HG03045 (cell line): ENCODE measurements at regions not wholly inside any gene's neighbourhood (a gene's known extent, or its start where the extent isn't known, plus 50 kb on each side); places are given as distances from the start of the nearest gene placed in this dataset.

ENCODE experiments used
- ATAC-seq: cut with Tn5 transposase; IDR thresholded peaks from one replicate; pipeline ENCODE4 v1.9.1; 2021; ENCODE audit warnings: mild to moderate bottlenecking, moderate library complexity; ENCODE audit not compliant: unreplicated experiment

DNA sequence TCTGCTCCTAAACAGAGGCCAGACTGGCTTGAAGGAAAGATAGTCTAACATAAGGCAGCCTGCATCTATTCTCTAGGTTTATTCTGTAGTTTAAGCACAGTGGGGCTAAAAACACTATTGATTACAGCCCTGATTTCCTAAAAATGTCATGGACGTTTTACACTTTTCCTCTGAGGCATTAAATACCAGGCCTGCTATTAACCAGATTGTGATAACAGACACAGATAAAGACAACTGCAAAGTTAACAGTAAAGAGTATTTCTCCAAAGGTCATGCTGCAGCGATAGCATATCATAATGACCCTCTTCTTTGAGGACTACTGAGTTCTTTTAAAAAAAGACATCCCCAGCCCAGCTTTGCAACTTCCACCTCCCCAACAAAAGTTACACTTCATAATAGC, 59.6 kb upstream of the MON1B start:
- no peak for ATAC-seq

GRCh38 chr16:77132051-77132618, 58.9 kb upstream of the MON1B start:
- no peak for ATAC-seq

DNA sequence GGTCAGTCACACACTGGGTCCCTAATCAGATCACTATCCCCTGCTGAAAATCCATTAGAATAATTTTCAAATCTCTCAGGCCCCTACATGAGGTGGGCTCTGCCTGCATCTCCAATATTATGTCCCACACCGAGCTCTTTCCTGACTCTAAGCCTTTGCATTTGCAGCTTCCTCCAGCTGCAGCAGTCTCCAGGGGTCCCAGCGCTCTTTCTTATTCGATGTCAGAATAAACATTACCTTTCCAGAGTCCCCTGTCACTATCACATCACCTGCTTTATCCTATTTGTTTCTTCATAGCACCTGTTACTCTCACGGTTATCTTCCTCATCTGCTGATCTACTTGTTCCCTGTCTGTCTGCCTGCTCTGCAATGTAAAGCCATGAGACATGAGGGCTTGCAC, 57.3 kb upstream of the MON1B start:
- no peak for ATAC-seq

GRCh38 chr16:77137045-77137444, 53.9 kb upstream of the MON1B start:
- ATAC-seq, result no peak
